Activated T-cell treated with anti-CD3 and anti-CD28 coated beads, Interleukin-2, amount 50 U/mL, for 72 hours (primary cell): ENCODE measurements at regions not wholly inside any gene's neighbourhood (a gene's known extent, or its start where the extent isn't known, plus 50 kb on each side); places are given as distances from the start of the nearest gene placed in this dataset.

ENCODE experiments used
- ATAC-seq, 2 donors: fragments of 150-1000 bp; cut with Tn5 transposase; replicated peaks in 1 of 2; 2 replicates each; pipeline ENCODE4 v1.10.0; 2021; ENCODE audit warnings: moderate library complexity in 2 of 2, mild to moderate bottlenecking in 1 of 2
- DNase-seq, 2 donors: peaks; one replicate each; pipeline ENCODE4 v3.0.0; 2021 to 2022; ENCODE audit warnings: mixed read lengths in 1 of 2
- H3K27ac Mint-ChIP-seq: one replicate; pipeline ENCODE4 v1.8.0; 2022; ENCODE audit warnings: mild to moderate bottlenecking, moderate library complexity, mixed read lengths
- H3K27me3 Mint-ChIP-seq: one replicate; pipeline ENCODE4 v1.8.0; 2022; ENCODE audit warnings: low read depth, mixed read lengths
- H3K36me3 Mint-ChIP-seq, 2 donors: one replicate each; pipeline ENCODE4 v1.8.0; 2022; ENCODE audit warnings: mixed read lengths in 2 of 2, mild to moderate bottlenecking in 1 of 2; ENCODE audit not compliant: insufficient read depth in 2 of 2
- H3K4me1 Mint-ChIP-seq: one replicate; pipeline ENCODE4 v1.8.0; 2022; ENCODE audit warnings: low read depth, mixed read lengths
- H3K4me3 Mint-ChIP-seq, 2 donors: one replicate each; pipeline ENCODE4 v1.8.0; 2022; ENCODE audit warnings: mild to moderate bottlenecking in 2 of 2, mixed read lengths in 2 of 2, moderate library complexity in 2 of 2
- H3K9me3 Mint-ChIP-seq, 2 donors: one replicate each; pipeline ENCODE4 v1.8.0; 2022; ENCODE audit warnings: mixed read lengths in 2 of 2

- Mint-ChIP-seq H3K4me3 (peak overlapping the region; percentile 25 to 69), H3K4me1 (peaks cover 62% of the 10 kb centered on the region), H3K36me3 (peaks cover 7 to 8% of the 10 kb centered on the region in 2 donors), H3K9me3 (peaks cover 2 to 3% of the 10 kb centered on the region in 2 donors), H3K27ac (peak overlapping the region; percentile 34), H3K27me3 (peaks cover 7% of the 10 kb centered on the region)
- ATAC-seq = peak; percentile 92 to 94
- peak; percentile 84 to 87 for DNase-seq
Observed at GRCh38 chr15:69713726-69714559, 261.3 kb downstream of the RPLP1 start.

GRCh38 chr15:69715210-69715609 is 262.6 kb downstream of the RPLP1 start:
- Mint-ChIP-seq H3K27me3 (peaks cover 7% of the 10 kb centered on the region), H3K36me3 (peaks cover 3 to 4% of the 10 kb centered on the region in 2 donors), H3K27ac (no peak overlapping the region), H3K4me1 (peaks cover 74% of the 10 kb centered on the region), H3K4me3 (peak overlapping the region; percentile 44 to 58), H3K9me3 (peaks cover 2% of the 10 kb centered on the region in 2 donors)
- ATAC-seq (no peak), DNase-seq (no peak)

- Mint-ChIP-seq H3K27ac (no peak overlapping the region), H3K4me3 (peak overlapping the region in 1 of 2 donors; percentile 48), H3K36me3 (peaks cover 0 to 3% of the 10 kb centered on the region in 2 donors), H3K27me3 (peaks cover 7% of the 10 kb centered on the region), H3K4me1 (peaks cover 93% of the 10 kb centered on the region), H3K9me3 (peaks cover 0 to 2% of the 10 kb centered on the region in 2 donors)
- DNase-seq (no peak), ATAC-seq (no peak)
Observed at GRCh38 chr15:69718436-69718835, 265.8 kb downstream of the RPLP1 start.

- H3K4me3 Mint-ChIP-seq = peak overlapping the region; percentile 31 to 36
- peaks cover 0 to 3% of the 10 kb centered on the region in 2 donors for H3K36me3 Mint-ChIP-seq
- H3K27ac Mint-ChIP-seq = no peak overlapping the region
- peaks cover 0 to 2% of the 10 kb centered on the region in 2 donors for H3K9me3 Mint-ChIP-seq
- DNase-seq (peak; percentile 36 to 37), ATAC-seq (peak; percentile 22 to 38)
- H3K4me1 Mint-ChIP-seq = peaks cover 88% of the 10 kb centered on the region
- H3K27me3 Mint-ChIP-seq = peaks cover 7% of the 10 kb centered on the region
Observed at GRCh38 chr15:69718916-69719315, 266.3 kb downstream of the RPLP1 start.

- peaks cover 0 to 2% of the 10 kb centered on the region in 2 donors for H3K9me3 Mint-ChIP-seq
- H3K27me3 Mint-ChIP-seq = peaks cover 12% of the 10 kb centered on the region
- ATAC-seq (peak; percentile 89 to 90), DNase-seq (peak; percentile 71 to 78)
- H3K36me3 Mint-ChIP-seq = peaks cover 0 to 3% of the 10 kb centered on the region in 2 donors
- peaks cover 84% of the 10 kb centered on the region for H3K4me1 Mint-ChIP-seq
- no peak overlapping the region for H3K27ac Mint-ChIP-seq
- peak overlapping the region; percentile 46 to 47 for H3K4me3 Mint-ChIP-seq
Observed at GRCh38 chr15:69719527-69720240, 267.1 kb downstream of the RPLP1 start.

GRCh38 chr15:69720536-69720935 is 267.9 kb downstream of the RPLP1 start:
- Mint-ChIP-seq H3K9me3 (peaks cover 0 to under 1% of the 10 kb centered on the region in 2 donors), H3K4me3 (peak overlapping the region; percentile 7 to 9), H3K4me1 (peaks cover 84% of the 10 kb centered on the region), H3K27ac (no peak overlapping the region), H3K36me3 (peaks cover 0 to 3% of the 10 kb centered on the region in 2 donors), H3K27me3 (peaks cover 20% of the 10 kb centered on the region)
- DNase-seq = no peak
- ATAC-seq = no peak

GRCh38 chr15:69722924-69723323 is 270.3 kb downstream of the RPLP1 start:
- no peak for ATAC-seq
- Mint-ChIP-seq H3K27me3 (peaks cover 13% of the 10 kb centered on the region), H3K9me3 (no peaks in the 10 kb centered on the region), H3K4me1 (peaks cover 72% of the 10 kb centered on the region), H3K4me3 (no peak overlapping the region), H3K27ac (no peak overlapping the region), H3K36me3 (no peaks in the 10 kb centered on the region)
- no peak for DNase-seq

GRCh38 chr15:69723404-69724096 is 270.9 kb downstream of the RPLP1 start:
- no peaks in the 10 kb centered on the region for H3K36me3 Mint-ChIP-seq
- H3K27me3 Mint-ChIP-seq = peaks cover 13% of the 10 kb centered on the region
- H3K27ac Mint-ChIP-seq = no peak overlapping the region
- peaks cover 66% of the 10 kb centered on the region for H3K4me1 Mint-ChIP-seq
- H3K9me3 Mint-ChIP-seq = no peaks in the 10 kb centered on the region
- DNase-seq = no peak
- H3K4me3 Mint-ChIP-seq = no peak overlapping the region
- ATAC-seq = no peak

- H3K36me3 Mint-ChIP-seq = no peaks in the 10 kb centered on the region
- no peak overlapping the region for H3K4me3 Mint-ChIP-seq
- DNase-seq = no peak
- no peak for ATAC-seq
- no peaks in the 10 kb centered on the region for H3K9me3 Mint-ChIP-seq
- no peak overlapping the region for H3K27ac Mint-ChIP-seq
- H3K4me1 Mint-ChIP-seq = peaks cover 66% of the 10 kb centered on the region
- peaks cover 13% of the 10 kb centered on the region for H3K27me3 Mint-ChIP-seq
Observed at GRCh38 chr15:69724333-69724732, 271.7 kb downstream of the RPLP1 start.

GRCh38 chr15:69725275-69725674 is 272.7 kb downstream of the RPLP1 start:
- peaks cover 59% of the 10 kb centered on the region for H3K4me1 Mint-ChIP-seq
- H3K9me3 Mint-ChIP-seq = no peaks in the 10 kb centered on the region
- peaks cover 13% of the 10 kb centered on the region for H3K27me3 Mint-ChIP-seq
- H3K36me3 Mint-ChIP-seq = no peaks in the 10 kb centered on the region
- no peak for DNase-seq
- H3K4me3 Mint-ChIP-seq = peak overlapping the region in 1 of 2 donors; percentile 34
- no peak overlapping the region for H3K27ac Mint-ChIP-seq
- peak; percentile 25 to 36 for ATAC-seq

GRCh38 chr15:69725957-69726356 is 273.3 kb downstream of the RPLP1 start:
- peaks cover 13% of the 10 kb centered on the region for H3K27me3 Mint-ChIP-seq
- DNase-seq = no peak
- no peaks in the 10 kb centered on the region for H3K9me3 Mint-ChIP-seq
- no peak overlapping the region for H3K27ac Mint-ChIP-seq
- peaks cover 55% of the 10 kb centered on the region for H3K4me1 Mint-ChIP-seq
- H3K36me3 Mint-ChIP-seq = no peaks in the 10 kb centered on the region
- ATAC-seq = no peak
- H3K4me3 Mint-ChIP-seq = no peak overlapping the region

- no peak for ATAC-seq
- H3K9me3 Mint-ChIP-seq = no peaks in the 10 kb centered on the region
- H3K36me3 Mint-ChIP-seq = peaks cover 0 to 1% of the 10 kb centered on the region in 2 donors
- no peak overlapping the region for H3K27ac Mint-ChIP-seq
- DNase-seq = no peak
- H3K27me3 Mint-ChIP-seq = peaks cover 13% of the 10 kb centered on the region
- H3K4me3 Mint-ChIP-seq = no peak overlapping the region
- peaks cover 48% of the 10 kb centered on the region for H3K4me1 Mint-ChIP-seq
Observed at GRCh38 chr15:69727121-69727924, 274.7 kb downstream of the RPLP1 start.
